ENCODE measurements at regions not wholly inside any gene's neighbourhood (a gene's known extent, or its start where the extent isn't known, plus 50 kb on each side); places are given as distances from the start of the nearest gene placed in this dataset.

DNA sequence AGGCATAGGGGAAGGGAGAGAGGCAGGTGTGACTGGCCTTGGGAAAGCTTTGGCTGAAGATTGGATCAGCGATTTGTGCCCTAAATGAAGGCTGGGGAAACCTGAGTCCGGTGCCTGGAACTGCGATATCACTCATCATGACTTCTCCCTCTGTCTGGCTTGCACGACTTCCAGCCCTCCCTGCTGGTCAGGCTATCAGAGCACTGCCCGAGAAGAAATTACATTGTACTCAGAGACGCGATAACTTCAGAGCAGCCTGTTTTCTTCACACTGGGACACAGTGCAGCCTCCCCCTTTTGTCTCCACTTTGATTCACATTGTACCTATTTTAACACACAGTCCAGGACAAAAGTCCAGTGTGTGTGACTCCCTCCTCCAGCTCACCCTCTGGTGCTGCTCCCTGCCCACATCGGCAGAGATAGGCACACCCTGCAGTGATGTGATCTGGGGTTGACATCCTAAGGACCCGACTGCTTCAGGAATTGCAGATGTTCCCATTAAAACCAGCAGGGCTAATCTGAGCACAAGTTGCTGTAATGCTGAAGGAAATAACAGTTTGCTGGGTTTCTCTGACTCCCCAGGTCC, 62.1 kb upstream of the CADM1 start:
- H3K4me3 ChIP-seq (ENCODE audit: low read depth, low read length), result no peak overlapping the region
- TF ChIP-seq CTCF (IDR thresholded peaks at IDR 0.05; ENCODE audit: borderline replicate concordance, insufficient read depth, low read depth, low read length), result no peak

- no peak overlapping the region for H3K4me3 ChIP-seq (ENCODE audit: low read depth, low read length)
- TF ChIP-seq CTCF (IDR thresholded peaks at IDR 0.05; ENCODE audit: borderline replicate concordance, insufficient read depth, low read depth, low read length), result no peak
Observed at GRCh38 chr11:115564851-115565250, 60.6 kb upstream of the CADM1 start.

DNA sequence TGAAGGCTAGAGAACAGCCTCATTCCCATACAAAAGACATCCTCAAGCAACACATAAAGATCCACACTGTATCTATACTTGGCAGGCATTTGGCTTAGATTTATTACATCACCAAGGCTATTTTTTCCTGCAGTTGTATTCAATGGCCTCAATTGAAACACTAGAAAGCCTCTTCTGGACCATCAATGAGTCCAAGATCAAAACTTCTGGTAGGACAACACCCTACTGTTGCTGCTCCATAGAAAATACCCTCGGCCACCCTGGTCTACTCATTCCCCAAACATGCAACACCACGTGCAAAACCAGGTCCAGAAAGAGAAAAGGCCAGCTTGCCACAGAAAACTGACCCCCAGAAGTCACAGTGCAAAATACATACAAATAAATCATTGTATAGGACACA, 56.9 kb upstream of the CADM1 start:
- no peak overlapping the region for H3K4me3 ChIP-seq (ENCODE audit: low read depth, low read length)

GRCh38 chr11:115558635-115559034, 54.4 kb upstream of the CADM1 start:
- no peak overlapping the region for H3K4me3 ChIP-seq (ENCODE audit: low read depth, low read length)
- TF ChIP-seq CTCF (IDR thresholded peaks at IDR 0.05; ENCODE audit: borderline replicate concordance, insufficient read depth, low read depth, low read length), result no peak

More for the DNA sequence above, 56.9 kb upstream of the CADM1 start:
- no peak for TF ChIP-seq CTCF (IDR thresholded peaks at IDR 0.05; ENCODE audit: borderline replicate concordance, insufficient read depth, low read depth, low read length)

DNA sequence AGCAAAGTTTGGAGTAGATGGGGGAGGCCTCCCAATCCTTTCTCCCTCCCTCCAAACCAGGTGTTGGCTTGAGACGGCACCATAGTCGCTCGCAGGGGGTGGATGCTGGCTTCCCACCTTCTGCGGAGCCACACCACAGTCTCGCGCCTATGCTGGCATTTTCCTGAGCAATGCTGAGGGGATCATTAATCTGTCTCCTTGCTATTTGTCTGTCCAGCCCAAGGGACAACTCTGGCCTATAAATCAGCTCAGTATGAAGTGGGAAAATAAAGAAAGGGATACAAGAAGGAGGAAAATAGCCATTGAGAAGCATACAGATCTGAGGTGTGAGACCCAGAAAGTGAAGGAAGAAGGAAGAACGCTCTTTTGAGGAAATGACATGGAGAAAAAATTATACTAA, 53.5 kb upstream of the CADM1 start:
- H3K4me3 ChIP-seq (ENCODE audit: low read depth, low read length), result no peak overlapping the region
- no peak for TF ChIP-seq CTCF (IDR thresholded peaks at IDR 0.05; ENCODE audit: borderline replicate concordance, insufficient read depth, low read depth, low read length)

DNA sequence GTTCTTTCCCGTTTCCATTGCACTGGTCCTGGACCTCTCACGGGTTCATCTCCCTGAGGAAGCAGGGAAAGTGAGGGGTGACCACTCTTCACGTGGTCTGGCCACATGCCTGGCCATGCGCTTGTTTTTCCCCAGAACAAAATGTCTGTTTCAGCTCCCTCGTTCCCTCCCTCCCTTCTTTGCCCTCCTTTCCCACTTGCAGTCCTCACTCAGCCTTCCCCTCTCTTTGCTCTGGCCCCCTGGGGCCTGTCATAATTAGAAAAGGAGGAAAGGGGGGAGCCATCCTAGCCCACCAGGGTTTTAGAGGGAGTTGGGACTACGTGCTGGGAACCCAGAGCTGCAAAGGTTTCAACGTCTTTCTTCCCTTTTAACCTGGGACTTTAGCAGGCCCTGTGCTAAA, 52.8 kb upstream of the CADM1 start:
- no peak overlapping the region for H3K4me3 ChIP-seq (ENCODE audit: low read depth, low read length)
- TF ChIP-seq CTCF (IDR thresholded peaks at IDR 0.05; ENCODE audit: borderline replicate concordance, insufficient read depth, low read depth, low read length), result no peak

GRCh38 chr11:115555336-115556090, 51.3 kb upstream of the CADM1 start:
- no peak overlapping the region for H3K4me3 ChIP-seq (ENCODE audit: low read depth, low read length)
- TF ChIP-seq CTCF (IDR thresholded peaks at IDR 0.05; ENCODE audit: borderline replicate concordance, insufficient read depth, low read depth, low read length), result no peak

All from GM12875 (cell line).